GM23248 (cell line): ENCODE measurements at regions not wholly inside any gene's neighbourhood (a gene's known extent, or its start where the extent isn't known, plus 50 kb on each side); places are given as distances from the start of the nearest gene placed in this dataset.

Source experiments
- EZH2 ChIP-seq: fragments of 200-600 bp; sonication (generic); IDR thresholded peaks from 2 replicates; pipeline ENCODE4 v1.6.1; 2018; ENCODE audit warnings: antibody characterized with exemption, mild to moderate bottlenecking; ENCODE audit not compliant: insufficient read depth, poor library complexity, severe bottlenecking
- EZH2phosphoT487 ChIP-seq: fragments of 200-600 bp; sonication (generic); IDR thresholded peaks from 2 replicates; pipeline ENCODE4 v1.6.1; 2018; ENCODE audit warnings: antibody characterized with exemption, moderate library complexity, mild to moderate bottlenecking, low read depth; ENCODE audit not compliant: insufficient read depth

GRCh38 chr14:42499137-42499536 is 892.5 kb downstream of the LRFN5 start:
- no peak for TF ChIP-seq EZH2
- TF ChIP-seq EZH2phosphoT487: no peak
